GM12892 (cell line): ENCODE measurements at regions not wholly inside any gene's neighbourhood (a gene's known extent, or its start where the extent isn't known, plus 50 kb on each side); places are given as distances from the start of the nearest gene placed in this dataset.

ENCODE experiments used
- POLR2A ChIP-seq: IDR thresholded peaks from 2 replicates; pipeline ENCODE4 v1.6.1; 2011; ENCODE audit warnings: low read depth, low read length, control low read depth
- POLR2AphosphoS5 ChIP-seq: IDR thresholded peaks from 2 replicates; pipeline ENCODE4 v1.6.1; 2011; ENCODE audit warnings: low read depth, low read length, control low read depth

- TF ChIP-seq POLR2A (no peak), POLR2AphosphoS5 (no peak)
These were observed 156.4 kb upstream of the GATB start for GRCh38 chr4:151917145-151917734.
